HuH-7.5 (cell line): ENCODE measurements at regions not wholly inside any gene's neighbourhood (a gene's known extent, or its start where the extent isn't known, plus 50 kb on each side); places are given as distances from the start of the nearest gene placed in this dataset.

Source experiments
- DNase-seq: peaks from one replicate; pipeline ENCODE4 v3.0.0; 2011; ENCODE audit warnings: low spot score

GRCh38 chr12:115078990-115079389, 395.0 kb upstream of the TBX3 start:
- DNase-seq = no peak

GRCh38 chr12:115078334-115078733, 394.4 kb upstream of the TBX3 start:
- no peak for DNase-seq

DNA sequence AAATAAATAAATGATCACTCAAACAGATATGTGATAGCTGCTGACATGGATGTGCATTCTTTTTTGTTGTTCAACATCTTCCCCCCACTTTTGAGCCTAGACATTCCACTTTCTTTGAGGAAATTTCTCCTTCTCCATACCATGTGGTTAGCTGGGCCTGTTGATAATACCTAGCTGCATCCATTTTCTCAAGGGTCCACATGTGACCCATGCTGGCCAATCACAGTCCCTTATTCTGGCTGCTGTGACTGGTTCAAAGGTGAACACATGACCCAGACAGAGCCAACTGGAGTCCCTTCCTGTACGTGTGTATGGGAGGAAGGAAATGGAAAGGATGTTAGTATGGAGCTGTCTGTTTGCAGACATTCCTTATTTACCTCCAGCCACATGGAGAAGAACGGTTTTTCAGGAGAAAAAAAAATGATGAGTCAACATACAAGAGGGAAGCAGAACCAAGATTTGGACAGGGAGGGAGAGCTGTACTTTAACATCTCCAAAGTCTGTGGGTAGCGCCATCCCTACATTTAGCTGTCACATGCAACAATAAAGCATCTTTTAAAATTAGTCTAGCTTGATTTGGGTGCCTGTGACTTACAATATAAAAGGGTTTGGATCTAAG, 391.7 kb upstream of the TBX3 start:
- DNase-seq = no peak

- no peak for DNase-seq
Measured at GRCh38 chr12:115074617-115075016, 390.6 kb upstream of the TBX3 start.

DNA sequence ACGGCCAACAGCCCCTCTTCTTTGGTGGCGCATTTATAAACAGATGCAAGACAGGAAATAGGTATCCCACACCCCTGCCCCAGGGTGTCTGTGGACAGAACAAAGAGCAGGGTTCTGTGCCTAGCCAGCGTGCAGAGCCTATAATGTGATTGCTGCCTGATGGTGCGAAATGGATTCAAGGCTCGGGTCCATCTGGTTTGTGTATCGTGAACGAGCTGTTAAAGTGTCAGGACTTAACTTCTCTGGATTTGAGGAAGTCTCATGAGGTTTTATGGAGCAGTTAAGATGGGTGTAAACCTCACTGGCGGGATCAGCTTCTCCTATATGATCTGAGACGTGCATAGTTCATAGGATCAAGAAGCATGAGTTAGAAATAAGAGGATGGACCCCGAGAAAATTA, 388.7 kb upstream of the TBX3 start:
- DNase-seq = no peak

GRCh38 chr12:115070313-115070712, 386.3 kb upstream of the TBX3 start:
- DNase-seq = no peak

DNA sequence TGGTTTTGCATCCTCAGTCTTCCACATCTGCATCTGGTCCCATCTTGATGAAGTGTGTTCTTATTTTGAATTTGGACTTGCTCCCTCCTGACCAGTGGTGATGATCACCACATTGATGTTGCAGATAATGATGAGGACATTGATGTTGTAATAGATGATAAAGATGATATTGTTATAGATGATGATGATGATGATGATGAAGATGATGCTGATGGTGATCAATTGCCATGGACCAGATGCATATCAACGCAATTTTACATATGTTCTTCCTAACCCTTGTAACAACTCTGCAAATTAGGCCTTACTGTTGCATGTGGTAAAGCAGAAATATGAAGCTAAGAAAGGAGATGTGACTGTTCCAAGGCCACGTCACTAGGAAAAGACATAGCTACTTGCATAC, 380.3 kb upstream of the TBX3 start:
- DNase-seq = no peak

- no peak for DNase-seq
Measured at GRCh38 chr12:115062741-115063140, 378.8 kb upstream of the TBX3 start.

DNA sequence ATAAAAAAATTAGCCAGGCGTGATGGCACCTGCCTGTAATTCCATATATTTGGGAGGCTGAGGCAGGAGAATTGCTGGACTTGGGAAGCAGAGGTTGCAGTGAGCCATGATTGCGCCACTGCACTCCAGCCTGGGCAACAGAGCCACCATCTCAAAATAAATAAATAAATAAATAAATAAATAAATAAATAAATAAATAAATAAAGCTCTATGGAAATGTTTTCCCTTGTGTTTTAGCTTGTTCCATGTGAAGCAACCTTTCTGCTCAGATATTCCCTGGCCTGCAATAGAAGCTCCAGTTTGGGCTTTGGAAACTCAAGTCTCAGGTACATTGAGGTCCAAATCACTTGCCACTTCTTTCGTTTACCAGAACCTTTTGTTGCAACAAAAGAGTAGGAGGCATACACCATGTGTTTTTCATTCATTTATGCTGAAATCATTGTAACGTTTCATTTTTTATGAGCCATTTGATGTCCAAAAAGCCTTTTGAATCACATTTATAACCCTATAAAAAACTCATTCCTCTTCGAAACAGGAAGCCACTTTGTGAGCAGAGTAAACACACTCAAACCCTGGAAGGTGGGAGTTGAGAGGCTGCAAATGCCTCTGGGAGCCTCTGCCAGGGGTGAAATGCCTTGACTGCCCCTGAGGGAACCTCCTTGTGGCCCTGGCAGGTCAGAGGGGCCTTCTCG, 376.6 kb upstream of the TBX3 start:
- no peak for DNase-seq

- DNase-seq = no peak
Measured at GRCh38 chr12:115057445-115057844, 373.5 kb upstream of the TBX3 start.

GRCh38 chr12:115051378-115051777, 367.4 kb upstream of the TBX3 start:
- no peak for DNase-seq

- no peak for DNase-seq
Measured at GRCh38 chr12:115049614-115050013, 365.6 kb upstream of the TBX3 start.

DNA sequence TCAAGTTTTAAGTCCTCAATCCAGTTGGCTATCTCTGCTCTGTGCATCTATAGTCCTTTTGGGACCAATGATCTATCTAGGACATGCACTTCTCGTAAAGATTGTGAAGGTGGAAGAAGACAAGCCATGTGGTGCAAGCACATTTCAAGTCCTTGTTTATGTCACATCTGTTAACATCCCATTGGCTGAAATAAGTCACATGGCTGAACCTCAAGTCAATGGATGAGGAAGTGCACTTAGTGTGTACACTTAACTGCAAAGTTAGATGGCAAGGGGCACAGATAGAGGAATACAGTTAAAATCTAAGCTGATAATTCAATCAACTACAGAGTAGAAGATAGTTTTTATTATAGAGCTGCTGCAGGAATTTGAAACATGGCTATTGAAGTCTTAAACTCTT, 362.8 kb upstream of the TBX3 start:
- no peak for DNase-seq

DNA sequence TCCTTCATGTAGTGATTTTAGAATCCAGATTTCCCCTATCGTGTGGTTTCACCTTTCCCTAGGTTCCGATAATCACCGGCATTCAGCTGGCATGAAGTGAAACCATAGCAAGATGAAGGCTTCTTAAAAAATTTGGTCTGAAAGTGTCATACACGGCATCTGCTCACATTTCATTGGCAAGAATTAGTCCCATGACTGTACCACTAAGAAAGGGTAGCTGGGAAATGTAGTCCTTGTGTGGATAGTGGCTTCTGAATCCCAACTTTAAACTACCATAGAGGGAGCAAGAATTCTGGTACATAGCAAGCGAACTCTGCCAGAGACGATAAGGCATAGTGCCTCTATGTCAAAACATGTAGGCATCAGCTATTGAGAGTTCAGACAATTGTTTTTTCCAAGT, 360.1 kb upstream of the TBX3 start:
- DNase-seq = no peak

DNA sequence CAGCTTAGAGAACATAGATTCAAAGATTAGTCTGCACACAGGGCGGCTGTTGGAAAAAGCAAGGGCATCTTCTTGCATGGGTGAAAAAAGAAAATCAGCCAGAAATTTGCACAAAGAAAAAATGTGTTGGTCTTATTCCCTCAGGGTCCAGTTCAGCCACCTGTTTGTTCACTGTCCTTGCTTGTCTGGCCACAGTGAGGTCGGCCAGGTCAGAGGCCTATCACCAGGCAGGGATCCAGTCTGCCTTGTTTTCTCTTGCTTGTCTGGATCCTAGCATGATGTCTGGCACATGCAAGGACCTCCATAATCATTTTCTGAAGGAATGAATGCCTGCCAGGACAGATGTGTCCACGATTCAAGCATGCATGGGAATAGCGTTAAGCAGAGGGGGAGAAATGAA, 359.1 kb upstream of the TBX3 start:
- DNase-seq = no peak

DNA sequence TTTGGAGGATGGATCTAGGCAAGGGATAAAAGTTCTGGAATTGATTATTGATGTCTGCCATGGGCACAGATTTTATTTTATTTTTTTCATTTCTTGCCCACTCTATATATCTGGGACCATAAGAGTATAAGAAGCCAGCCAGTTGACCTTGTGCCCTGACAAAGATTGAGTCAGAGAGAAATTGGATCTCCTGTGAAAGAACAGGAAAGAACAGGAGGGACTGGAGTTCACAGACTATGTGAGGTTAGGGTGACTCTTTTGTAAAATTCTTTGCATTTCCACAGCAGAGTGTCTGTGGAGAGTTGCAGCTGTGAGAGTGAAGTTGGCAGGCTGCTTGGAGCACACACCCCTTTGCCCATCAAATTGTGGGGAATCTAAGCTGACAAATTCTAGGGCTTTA, 358.4 kb upstream of the TBX3 start:
- DNase-seq = no peak

GRCh38 chr12:115037830-115038229, 353.9 kb upstream of the TBX3 start:
- no peak for DNase-seq

DNA sequence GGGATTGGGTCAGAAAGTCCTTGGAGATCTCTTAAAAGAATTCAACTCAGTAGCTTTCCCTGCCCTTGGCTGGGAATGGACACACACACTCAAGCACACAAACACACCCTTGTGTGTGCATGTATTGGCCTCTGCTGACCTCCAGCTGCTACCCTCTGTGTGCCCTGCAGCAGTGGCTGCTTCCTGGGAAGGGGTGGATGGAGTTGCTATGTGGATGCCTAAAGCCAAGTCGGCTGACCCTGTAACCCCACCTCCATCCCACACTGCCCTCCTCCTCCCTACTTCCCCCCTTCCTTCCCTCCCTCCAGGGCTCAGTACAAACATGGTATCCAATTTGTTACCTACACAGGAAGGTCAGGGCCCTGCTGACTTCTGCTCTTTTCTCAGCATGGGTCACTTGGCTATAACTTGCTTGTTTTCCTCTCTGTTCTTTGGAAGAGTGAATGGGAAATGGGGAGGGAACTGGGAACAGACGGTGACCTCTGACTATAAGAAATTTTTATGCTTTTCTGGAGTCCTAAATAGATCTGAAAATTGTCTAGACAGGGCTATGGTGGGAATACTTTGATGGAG, 351.6 kb upstream of the TBX3 start:
- no peak for DNase-seq

GRCh38 chr12:115032521-115032920, 348.5 kb upstream of the TBX3 start:
- DNase-seq = no peak

- DNase-seq = no peak
Measured at GRCh38 chr12:115030017-115030416, 346.0 kb upstream of the TBX3 start.

DNA sequence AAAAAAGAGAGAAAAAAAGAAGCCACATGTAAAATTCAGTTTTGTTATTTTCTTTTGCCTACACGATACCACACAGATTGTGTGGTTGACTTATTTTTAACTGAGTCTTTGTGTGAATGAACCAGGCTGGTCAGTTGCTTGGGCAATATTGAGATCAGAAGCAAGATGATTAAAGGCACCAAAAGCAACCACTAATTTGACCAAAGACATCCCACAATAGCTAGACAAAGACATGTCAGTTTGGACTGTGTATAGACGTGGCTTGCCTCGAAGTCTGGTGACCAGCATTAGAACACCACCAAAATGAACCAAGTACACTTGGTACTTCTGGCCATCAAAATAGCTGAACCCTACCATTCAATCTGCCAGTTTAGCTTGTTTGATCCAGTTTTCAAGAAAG, 340.6 kb upstream of the TBX3 start:
- DNase-seq = no peak

DNA sequence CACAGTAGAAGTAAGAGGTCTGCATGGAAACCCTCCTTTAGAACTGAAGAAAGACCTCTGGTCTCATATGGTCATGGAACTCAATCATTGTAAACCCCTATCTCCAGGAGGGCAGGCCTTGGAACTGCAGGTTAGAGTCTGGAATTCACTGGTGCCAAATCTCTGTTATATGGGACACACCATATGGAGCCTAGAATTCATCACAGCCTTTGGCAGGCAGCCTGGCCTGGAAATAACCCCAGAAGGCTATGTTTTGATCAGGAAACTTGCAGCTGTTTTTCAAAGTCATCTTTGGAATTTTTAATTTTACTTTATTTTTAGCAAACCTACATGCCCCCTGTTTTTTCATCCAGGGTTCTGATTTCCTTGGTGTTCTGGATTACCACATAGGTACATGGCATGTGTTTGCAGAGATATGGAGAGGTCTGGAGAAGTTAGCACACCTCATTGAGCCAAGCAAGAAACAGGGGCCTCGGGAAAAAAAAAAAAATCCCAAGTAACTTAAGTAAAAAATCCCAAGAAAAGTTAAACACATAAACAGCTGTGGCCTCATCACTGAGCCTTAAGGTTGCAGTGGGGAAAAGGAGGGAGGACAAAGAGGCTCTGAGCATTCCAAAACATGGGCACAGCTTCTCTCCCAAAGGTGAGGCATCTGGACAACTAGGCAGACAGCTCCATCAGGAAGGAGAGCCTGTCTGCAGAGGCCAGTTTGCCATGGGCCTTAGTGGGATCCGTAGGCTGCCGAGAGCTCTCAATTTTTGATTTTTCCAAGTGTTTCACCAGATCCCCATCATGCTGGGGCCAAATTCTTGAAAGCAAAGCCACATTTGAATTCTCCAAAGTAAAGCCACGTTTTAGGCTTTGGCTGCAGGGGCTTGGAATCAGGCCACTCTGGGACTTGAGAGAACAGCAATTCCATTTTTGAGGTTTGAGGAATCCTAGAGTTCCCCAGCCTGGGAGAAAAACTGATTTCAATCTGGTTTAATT, 339.6 kb upstream of the TBX3 start:
- no peak for DNase-seq

- no peak for DNase-seq
Measured at GRCh38 chr12:115020091-115020490, 336.1 kb upstream of the TBX3 start.
